ENCODE measurements at regions not wholly inside any gene's neighbourhood (a gene's known extent, or its start where the extent isn't known, plus 50 kb on each side); places are given as distances from the start of the nearest gene placed in this dataset.

DNA sequence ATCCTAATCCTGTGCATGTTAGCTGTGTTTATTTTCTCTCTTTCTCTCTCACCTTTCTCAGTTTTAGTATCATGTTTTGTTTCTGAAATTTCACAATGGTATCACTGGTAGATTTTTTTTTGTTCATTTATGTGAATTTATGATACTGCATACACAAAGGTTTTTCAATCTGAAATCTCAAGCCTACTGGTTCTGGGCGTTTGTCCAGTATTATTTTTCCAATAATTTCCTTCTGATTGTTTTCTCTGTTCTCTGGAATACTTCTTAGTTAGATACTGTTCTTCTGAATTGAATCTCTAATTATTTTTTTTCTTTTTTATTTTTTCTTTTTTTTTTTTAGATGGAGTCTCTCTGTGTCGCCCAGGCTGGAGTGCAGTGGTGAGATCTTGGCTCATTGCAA lies 96.2 kb upstream of the TMEM72 start:
- DNase-seq (ENCODE audit: low read depth in 2 of 2) = no peak

DNA sequence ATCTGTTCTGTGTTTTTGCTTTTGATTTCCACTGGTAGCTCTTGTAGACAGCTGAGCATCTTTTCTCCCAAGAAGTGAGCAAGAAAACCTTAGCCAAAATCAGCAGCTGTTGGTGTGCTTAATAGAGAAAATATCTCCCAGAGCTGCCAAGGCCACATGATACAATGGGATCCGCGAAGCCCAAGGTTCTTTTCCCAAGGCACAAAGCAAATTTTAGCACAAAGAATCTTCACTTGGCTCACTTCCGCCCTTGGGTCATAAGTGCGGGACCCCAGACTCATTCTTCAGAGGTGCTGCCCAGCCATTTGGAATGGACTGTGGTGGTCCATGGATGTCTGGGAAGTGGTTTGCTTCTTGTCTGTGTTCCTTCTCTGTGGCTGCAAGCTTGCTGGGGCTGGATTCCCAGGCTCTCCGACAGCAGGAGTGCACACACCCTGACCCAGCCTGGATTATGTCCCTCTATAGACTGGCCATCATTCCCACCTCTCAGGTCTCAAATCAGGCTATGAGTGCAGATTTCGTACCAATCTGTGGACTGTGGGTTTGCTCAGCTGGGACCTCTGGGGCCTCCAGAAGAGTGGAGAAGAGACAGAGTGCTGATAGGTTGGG lies 93.0 kb upstream of the TMEM72 start:
- DNase-seq (ENCODE audit: low read depth in 2 of 2) = no peak

DNA sequence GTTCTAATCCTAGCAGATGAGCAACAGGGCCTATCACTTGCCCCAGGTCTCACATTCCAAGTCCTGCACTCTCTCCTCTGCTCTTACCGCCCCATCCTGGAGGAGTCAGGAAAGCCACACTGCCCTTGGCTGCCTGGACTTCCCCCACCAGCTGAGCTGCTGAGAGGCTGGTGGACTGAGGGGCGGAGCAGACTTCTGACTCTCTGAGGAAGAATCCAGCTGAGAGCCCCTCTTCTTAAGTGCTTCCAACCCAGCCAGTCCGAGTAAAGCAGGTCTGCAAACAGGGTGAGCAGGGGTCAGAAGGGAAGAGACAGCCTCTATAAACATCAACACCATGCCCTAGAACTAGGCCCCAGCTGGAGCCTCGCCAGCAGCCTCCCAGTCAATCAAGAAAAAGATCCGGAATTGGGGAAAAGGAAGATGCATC lies 92.4 kb upstream of the TMEM72 start:
- no peak for DNase-seq (ENCODE audit: low read depth in 2 of 2)

DNA sequence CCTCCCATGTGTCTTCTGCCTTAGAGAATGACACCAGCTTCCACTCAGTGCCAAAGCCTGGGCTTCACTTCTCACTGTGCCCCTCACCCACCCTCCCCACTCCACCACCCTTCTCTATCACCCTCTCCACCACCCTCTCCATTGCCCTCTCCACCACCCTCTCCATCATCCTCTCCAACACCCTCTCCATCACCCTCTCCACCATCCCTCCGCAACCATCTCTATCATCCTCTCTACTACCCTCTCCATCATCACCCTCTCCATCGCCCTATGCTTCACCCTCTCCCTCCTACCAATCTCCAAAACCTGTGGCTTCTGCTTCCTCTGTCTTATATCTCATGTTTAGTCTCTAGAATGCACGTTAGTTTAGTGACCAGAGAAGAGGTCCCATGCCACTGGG lies 91.0 kb upstream of the TMEM72 start:
- no peak for DNase-seq (ENCODE audit: low read depth in 2 of 2)

DNA sequence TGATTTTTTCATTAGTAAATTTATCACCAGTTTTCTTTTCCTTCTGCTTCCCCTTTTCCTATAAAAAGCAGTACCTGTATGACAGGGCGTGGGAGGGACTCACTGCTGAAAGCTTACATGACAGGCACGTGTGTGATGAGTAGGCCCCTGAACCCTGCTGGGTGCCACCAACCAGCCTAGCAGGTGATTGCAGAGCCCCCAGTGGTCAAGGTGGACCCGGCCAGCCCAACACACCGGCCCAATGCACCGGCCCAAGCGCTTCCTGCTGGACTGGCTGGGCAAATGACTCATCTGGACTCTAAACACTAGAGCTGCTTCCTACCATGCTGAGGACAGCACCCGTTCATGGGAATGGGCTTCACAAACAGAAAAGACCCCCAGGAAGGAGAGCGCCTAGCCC lies 89.8 kb upstream of the TMEM72 start:
- no peak for DNase-seq (ENCODE audit: low read depth in 2 of 2)

DNA sequence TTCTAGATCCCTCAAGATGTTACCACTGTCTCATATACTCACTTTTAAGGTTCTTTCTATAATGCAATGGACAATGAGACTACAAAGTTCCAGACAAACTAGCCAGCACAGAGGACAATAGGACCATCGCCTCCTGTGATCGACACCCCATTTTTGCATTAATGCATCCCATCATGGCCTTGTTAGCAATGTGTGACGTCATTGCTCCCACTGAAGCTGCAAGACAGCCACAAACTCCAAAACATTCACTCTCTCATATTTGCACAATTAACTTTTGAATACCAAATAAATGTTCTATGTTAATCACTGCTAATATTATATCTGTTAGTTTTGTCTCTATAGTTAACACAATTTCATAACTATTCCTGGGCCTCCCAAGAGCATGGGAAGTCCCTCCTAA lies 88.8 kb upstream of the TMEM72 start:
- DNase-seq (ENCODE audit: low read depth in 2 of 2) = no peak

DNA sequence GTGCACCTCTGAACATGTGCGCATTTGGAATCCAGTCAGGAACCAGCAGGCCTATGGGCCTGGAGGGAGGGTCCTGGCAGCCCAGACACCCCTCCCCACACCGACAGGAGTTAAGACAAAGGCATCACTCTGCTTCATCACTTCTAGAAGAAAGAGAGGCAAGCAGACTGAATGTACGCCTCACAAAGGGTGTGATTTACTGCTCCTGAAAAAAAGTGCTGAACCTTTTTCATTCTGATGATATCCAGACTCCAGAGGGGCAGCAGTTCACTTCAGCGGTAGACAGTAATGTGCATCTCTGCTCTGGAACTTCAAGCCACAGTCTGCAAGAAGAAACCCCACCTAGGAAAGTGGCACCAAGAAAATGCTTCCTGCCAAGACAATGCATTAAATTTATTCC lies 88.2 kb upstream of the TMEM72 start:
- no peak for DNase-seq (ENCODE audit: low read depth in 2 of 2)

DNA sequence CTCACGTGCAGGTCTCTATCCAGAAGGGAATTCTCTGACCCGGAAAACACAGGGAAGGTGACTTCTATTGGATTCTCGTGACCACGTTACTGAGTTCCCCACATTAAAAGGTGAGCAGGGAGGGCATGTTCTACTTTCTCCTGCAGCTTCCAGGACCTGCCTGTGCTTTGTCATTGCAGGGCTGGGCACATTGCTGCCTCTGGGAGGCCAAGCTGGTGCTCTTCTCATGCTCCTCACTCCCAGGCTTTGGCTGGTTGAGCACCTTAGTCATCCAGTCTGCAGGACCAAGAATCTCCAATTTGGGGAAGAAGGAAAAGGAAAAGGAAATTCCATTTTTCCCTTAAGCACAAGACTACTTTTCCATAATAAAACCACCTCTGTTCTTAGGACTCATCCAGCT lies 86.5 kb upstream of the TMEM72 start:
- DNase-seq (ENCODE audit: low read depth in 2 of 2) = no peak

DNA sequence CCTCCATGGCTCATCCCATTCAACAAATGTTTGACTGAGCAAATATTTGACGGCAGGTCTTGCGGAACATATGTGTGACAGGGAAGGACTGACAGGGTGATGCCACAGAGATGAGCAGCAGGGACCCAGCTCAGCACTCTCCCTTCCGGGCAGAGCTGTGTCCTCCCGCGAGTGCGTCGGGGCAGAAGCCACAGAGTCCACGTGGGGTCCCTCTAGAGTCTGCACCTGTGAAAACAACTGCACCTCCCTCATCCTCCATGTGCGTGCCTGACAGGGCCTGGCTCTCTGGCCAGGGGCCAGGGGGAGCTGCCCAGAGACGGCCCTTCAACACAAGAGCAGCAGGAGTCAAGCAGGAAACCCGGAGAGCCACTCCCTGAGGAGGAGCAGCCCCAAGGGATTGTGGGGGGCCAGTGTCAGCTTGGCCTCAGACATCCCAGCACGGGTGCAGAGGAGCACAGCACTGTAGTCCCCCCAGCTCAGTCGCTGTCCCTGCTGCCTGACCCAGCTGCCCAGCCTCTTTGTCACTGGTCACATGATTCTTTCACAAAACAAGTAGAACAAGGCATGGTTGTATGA lies 83.6 kb upstream of the TMEM72 start:
- DNase-seq (ENCODE audit: low read depth in 2 of 2) = no peak

DNA sequence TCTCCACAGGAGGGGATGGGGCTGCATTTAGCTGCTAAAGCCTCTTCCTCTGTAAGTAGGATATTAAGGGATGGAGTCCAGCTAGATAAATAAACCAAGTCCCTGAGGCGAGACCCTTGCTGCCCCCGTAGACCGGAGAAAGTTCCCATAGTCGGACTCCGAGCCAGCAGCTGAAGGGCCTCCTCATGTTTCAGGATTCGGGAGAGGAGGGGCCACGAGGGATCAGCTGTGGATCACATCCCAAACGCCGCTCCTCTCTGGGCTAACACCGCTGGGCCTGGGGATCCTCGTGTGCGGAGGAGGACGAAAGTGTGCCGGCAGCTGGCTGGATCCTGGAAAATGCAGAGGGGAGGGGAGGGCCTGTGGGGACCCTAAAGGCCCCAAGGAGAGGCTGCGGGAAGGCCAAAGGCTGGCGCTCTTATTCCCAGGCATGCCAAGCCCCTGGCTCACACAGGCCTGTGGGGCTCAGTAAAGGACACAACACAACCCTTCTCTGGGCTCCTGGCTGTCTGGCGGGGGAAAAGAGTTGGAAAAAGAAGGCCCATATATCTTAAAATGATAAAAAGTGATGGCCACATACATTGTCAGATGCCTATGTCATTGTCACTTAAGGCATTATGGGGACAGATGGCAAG lies 82.5 kb upstream of the TMEM72 start:
- no peak for DNase-seq (ENCODE audit: low read depth in 2 of 2)

DNA sequence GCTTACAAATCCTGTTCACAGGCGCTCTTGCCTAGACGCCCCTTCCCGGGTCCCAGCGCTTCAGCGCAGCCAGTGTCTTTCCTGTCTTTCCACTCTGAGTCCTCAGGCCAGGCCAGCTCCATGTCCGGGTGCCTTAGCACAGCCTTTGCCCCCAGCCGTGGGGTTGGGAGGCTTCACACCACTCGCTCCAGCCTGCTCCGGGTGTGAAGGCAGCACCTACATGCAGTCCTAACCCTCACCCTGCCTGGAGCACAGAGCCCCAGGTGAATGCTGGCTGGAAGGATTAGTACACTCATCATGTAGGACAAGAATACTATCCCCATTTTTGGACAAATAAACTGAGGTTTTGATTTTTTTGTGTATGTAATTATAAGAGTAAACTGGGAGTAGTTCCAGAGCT lies 81.7 kb upstream of the TMEM72 start:
- no peak for DNase-seq (ENCODE audit: low read depth in 2 of 2)

DNA sequence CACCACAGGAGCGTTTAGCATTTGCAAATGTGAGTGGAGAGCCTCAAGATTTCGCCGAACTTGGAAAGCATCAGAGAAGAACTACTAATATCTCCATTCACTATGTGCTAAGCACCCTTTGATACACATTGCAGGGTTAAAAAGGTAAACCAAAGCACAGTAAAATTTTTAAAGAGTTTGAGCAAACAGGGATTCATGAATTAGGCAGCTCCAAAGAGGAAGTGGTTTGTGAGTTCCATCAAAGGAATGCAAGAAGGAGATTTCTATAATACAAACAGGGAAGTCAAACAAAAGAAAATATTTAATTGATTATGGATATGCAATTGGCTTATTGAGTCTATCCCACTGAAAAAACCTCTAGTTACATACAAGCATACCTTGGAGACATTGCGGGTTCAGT lies 81.1 kb upstream of the TMEM72 start:
- no peak for DNase-seq (ENCODE audit: low read depth in 2 of 2)

DNA sequence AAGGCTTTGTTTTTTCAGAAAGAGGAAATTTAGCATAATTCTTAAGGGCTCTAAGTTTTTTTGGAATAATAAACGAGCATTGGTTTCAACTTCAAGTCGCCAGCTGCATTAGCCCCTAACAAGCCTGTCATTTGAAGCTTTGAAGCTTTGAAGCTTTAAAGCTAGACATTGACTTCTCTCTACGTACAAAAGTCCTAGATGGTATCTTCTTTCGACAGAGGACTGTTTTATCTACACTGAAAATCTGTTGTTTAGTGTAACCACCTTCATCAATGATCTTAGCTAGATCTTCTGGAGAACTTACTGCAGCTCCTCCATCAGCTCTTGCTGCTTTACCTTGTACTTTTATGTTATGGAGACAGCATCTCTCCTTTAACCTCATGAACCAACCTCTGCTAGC lies 79.6 kb upstream of the TMEM72 start:
- DNase-seq (ENCODE audit: low read depth in 2 of 2) = no peak

DNA sequence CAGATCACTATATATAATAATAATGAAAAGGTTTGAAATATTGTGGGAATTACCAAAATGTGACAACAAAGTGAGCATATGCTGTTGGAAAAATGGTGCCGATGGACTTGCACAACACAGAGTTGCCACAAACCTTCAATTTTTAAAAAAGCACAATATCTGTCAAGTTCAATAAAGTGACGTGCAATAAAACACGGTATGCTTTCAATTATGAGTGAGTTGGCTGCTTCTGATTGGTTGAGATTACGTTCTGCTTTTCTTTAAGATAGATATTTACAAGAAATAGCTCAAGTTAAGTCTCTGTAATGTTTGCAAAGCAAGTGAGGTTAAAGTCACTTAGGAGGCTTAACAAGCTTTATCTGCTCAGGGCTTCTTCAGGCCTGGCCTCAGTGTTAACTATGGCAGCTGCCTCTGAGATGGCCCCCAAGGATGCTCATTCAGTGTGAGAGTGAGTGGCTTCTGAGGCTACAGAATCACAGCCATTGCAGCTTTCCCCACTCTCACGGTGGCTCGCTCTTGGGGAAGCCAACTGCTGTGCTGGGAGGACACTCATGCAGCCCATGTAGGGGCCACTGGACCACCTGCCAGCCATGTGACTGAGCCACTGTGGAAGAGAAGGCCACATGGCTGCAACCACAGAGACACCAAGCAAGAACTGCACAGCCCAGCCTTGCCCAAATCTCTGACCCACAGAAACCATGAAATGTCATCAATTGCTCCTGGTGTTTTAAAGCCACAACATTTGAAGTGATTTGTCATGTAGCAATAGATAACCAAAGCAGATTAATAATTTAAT lies 78.3 kb upstream of the TMEM72 start:
- DNase-seq (ENCODE audit: low read depth in 2 of 2) = no peak

DNA sequence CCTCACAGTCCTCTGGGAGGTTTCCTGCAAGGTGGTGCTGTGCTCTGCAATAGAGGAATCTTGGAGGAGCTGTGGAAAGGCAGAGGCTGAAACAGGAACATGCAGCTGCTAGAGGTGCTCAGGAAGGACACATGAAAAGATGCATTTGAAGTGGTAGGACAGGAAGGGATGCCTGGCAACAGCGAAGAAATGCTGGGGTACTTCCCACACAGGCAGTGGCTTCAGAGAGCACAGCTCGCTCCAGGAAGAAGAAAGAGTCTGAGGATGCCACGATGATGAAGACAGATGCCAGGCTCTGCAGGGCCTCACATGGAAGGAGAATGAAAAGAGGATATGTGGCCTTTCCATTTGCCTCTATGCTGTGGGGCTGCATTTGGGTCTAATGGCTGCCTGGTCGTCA lies 77.0 kb upstream of the TMEM72 start:
- DNase-seq (ENCODE audit: low read depth in 2 of 2) = no peak

DNA sequence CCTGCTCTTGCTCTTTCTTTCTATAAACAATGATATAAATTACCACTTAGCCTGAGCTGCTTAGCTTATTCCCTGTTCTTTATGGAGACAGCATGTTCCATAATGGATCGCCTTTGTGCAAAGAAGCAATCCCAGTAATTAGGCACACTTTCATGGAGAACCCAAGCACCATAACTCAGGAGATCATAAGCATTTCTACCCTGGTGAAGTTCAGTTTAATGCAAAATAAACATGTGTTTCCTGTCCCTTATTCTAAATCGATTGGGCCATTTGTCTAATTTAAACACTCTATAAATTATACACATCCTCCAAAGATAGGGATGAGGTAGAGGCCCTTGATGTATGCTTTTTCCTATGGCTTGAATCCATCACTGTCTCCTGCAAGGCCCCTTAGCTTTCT lies 75.8 kb upstream of the TMEM72 start:
- DNase-seq (ENCODE audit: low read depth in 2 of 2) = no peak

DNA sequence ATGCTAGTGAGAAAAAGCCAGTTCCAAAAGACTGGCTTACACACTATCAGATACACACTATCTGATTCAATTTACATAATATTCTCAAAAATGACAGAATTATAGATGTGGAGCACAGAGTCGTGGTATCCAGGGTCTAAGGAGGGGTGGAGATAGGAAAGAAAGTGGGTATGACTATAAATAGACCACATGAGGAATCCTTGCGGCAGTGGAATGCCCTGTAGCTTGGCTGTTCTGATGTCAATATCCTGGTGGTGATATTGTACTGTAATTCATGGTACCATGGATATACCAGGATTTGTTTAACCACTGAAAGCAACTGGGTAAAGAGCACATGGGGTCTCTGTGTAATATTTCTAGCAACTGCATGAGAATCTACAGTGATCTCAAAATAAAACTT lies 67.7 kb upstream of the TMEM72 start:
- DNase-seq (ENCODE audit: low read depth in 2 of 2) = no peak

DNA sequence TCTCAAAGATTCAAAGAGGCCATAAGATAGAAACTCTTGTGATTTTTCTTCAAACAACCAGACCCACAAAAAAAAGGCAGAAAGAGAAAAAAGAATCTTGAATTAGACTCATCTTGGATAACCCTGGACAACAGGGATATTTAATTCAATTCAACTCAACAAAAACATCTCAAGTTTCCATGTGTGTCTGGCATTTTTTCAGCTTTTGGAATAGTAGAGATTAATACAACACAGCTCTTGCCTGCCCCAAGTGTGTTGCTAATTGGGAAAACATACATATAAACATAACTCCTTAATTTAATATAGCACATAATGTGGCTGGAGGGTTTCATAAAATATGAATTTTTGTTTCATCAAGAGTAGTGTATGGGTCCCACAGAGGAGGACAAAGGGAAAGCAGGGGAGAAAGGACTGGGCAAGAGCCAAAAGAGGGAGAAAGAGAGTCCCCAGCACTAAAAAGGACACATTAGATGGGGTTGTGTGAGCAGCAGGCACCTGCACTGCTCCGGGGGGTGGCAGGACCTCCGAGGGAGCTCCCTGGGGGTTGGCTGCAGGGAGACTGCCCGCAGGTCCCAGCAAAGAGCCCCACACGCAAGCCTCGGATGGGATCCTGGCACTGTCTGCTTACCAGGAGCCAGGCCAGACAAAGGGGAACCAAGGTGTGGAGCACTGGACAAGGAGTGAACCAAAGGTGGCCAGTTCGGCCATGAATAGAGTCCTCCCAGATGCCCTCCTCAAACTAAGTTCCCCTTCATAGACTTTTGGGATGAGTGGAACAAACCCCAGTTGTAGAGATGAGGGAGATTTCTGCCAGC lies 65.6 kb upstream of the TMEM72 start:
- DNase-seq (ENCODE audit: low read depth in 2 of 2) = no peak

DNA sequence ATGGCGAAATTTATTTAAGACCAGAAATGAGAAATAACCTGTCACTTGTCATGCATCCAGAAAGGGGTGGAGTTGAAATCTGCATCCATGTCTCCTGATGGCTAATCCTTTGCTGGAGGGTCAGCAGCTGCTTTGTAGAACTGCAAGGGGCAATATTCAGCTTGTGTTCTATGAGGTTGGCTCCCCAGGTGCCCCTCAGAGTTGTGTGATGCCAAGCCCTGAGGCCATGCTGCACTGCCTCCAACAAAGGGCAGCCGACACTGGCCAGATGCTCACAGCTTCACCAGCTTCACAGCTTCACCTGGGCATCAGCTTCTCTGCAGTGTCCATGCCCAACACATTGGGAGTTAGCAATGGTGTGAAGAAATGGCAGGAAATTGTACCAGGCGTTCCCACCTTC lies 64.0 kb upstream of the TMEM72 start:
- DNase-seq (ENCODE audit: low read depth in 2 of 2) = no peak

DNA sequence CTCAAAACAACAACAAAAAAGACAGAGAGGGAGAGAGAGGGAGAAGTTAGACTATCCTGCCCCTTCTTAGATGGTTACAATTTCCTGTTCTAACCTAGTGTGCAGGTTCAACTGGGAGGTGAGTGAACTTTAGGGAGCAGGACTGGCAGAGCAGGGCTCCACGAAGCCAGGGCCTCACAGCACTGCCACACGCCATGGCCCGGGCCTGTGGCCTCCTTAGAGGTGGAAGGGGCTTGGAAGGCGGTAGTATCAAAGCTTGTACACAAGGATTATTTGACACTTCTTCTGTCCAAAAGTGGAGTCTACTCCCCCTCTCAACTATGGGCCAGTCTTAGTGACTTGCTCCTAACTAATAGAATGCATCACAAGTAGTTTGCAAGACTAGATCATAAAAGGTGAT lies 62.9 kb upstream of the TMEM72 start:
- no peak for DNase-seq (ENCODE audit: low read depth in 2 of 2)

DNA sequence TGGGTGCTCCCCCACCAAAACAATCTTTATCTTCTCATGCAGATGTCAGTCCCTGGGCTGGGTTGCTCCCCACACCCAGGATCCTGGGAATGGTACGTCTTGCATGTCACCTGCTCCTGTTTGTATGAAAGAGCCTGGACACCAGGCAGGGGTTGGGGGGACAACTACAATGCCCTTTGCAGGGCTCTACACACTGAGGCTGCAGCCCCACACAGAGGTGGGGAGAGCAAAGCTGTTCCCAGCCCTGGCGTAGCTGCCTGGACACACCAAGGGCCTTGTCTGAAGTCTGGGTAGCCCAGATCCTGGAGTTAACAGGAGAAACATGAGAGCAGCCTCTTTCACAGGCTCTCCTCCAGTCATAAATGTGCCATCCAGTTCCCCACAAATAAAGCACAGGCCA lies 61.2 kb upstream of the TMEM72 start:
- no peak for DNase-seq (ENCODE audit: low read depth in 2 of 2)

DNA sequence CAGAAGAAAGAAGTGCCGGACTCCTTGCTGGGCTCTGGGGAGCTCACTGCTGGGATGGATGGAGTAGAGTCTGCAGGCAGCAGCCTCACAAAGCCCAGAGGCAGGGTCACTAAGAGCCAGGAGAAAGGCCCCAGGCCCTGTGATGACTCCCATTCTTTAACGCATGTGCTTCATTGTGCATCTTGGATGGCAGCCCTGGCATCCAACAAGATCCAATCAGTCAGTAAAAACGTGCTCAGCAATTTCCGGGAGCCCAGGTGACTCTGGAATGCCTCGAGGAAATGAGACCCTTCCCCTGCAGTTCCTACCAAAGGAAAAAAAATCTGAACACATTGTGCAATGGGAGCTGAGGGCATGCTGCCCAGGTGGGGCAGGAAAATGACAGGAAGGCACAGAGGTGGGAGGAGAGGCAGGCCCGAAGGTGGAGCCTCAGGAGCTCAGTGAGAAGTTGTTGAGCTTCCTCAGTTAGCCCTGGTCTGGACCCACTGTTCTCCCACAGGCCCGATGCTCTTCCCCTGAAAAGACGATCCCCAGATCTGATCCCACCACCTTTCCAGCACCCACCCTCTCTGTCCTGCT lies 60.7 kb upstream of the TMEM72 start:
- no peak for DNase-seq (ENCODE audit: low read depth in 2 of 2)
